H9 (cell line): ENCODE measurements at regions not wholly inside any gene's neighbourhood (a gene's known extent, or its start where the extent isn't known, plus 50 kb on each side); places are given as distances from the start of the nearest gene placed in this dataset.

Experiments used
- DNase-seq: peaks from one replicate; pipeline ENCODE4 v3.0.0-alpha.2; 2017
- H2AFZ ChIP-seq: one replicate; pipeline ENCODE4 v1.6.1; 2013; ENCODE audit warnings: mild to moderate bottlenecking, low read length, control low read depth, moderate library complexity
- H2AK5ac ChIP-seq: 2 replicates; pipeline ENCODE4 v1.6.1; 2013; ENCODE audit warnings: low read length, control low read depth, mixed read lengths; ENCODE audit not compliant: insufficient read length
- H2BK120ac ChIP-seq: one replicate; pipeline ENCODE4 v1.6.1; 2013; ENCODE audit warnings: low read depth, mild to moderate bottlenecking, low read length, control low read depth, inconsistent platforms; ENCODE audit not compliant: poor library complexity, severe bottlenecking
- H2BK12ac ChIP-seq: 2 replicates; pipeline ENCODE4 v1.6.1; 2013; ENCODE audit warnings: low read length, control low read depth, mixed read lengths, low read depth; ENCODE audit not compliant: insufficient read length
- H2BK15ac ChIP-seq: 2 replicates; pipeline ENCODE4 v1.6.1; 2013; ENCODE audit warnings: low read depth, low read length, control low read depth
- H2BK20ac ChIP-seq: one replicate; pipeline ENCODE4 v1.6.1; 2013; ENCODE audit warnings: low read depth, mild to moderate bottlenecking, low read length, control low read depth, inconsistent platforms; ENCODE audit not compliant: poor library complexity, severe bottlenecking
- H2BK5ac ChIP-seq: 2 replicates; pipeline ENCODE4 v1.6.1; 2013; ENCODE audit warnings: low read length, control low read depth, mixed read lengths; ENCODE audit not compliant: insufficient read length
- H3K14ac ChIP-seq: 2 replicates; pipeline ENCODE4 v1.6.1; 2013; ENCODE audit warnings: low read length, control low read depth; ENCODE audit not compliant: insufficient read depth
- H3K18ac ChIP-seq: 2 replicates; pipeline ENCODE4 v1.6.1; 2013; ENCODE audit warnings: low read depth, mild to moderate bottlenecking, mixed read lengths, low read length, control low read depth; ENCODE audit not compliant: insufficient read length
- H3K23ac ChIP-seq: 2 replicates; pipeline ENCODE4 v1.6.1; 2013; ENCODE audit warnings: low read length, control low read depth, mixed read lengths, low read depth; ENCODE audit not compliant: insufficient read length
- H3K23me2 ChIP-seq: 2 replicates; pipeline ENCODE4 v1.6.1; 2013; ENCODE audit warnings: low read depth, mild to moderate bottlenecking, mixed read lengths, low read length, control low read depth; ENCODE audit not compliant: insufficient read length, poor library complexity, severe bottlenecking
- H3K27ac ChIP-seq: 2 replicates; pipeline ENCODE4 v1.5.1; 2013; ENCODE audit warnings: low read length, control low read depth, mixed read lengths, low read depth; ENCODE audit not compliant: insufficient read length
- H3K27me3 ChIP-seq: 2 replicates; pipeline ENCODE4 v1.6.1; 2013; ENCODE audit warnings: low read length, control low read depth, inconsistent platforms; ENCODE audit not compliant: insufficient read depth
- H3K4ac ChIP-seq: 2 replicates; pipeline ENCODE4 v1.6.1; 2013; ENCODE audit warnings: low read depth, mild to moderate bottlenecking, control low read depth, inconsistent platforms, low read length, moderate library complexity
- H3K4me1 ChIP-seq: 2 replicates; pipeline ENCODE4 v1.6.1; 2013; ENCODE audit warnings: low read length, control low read depth, inconsistent platforms; ENCODE audit not compliant: insufficient read depth
- H3K4me2 ChIP-seq: 2 replicates; pipeline ENCODE4 v1.6.1; 2013; ENCODE audit warnings: low read length, control low read depth, mixed read lengths; ENCODE audit not compliant: insufficient read length, insufficient read depth
- H3K56ac ChIP-seq: 2 replicates; pipeline ENCODE4 v1.6.1; 2013; ENCODE audit warnings: low read depth, mild to moderate bottlenecking, mixed read lengths, low read length, control low read depth; ENCODE audit not compliant: insufficient read length
- H3K79me1 ChIP-seq: 2 replicates; pipeline ENCODE4 v1.6.1; 2013; ENCODE audit warnings: low read depth, mild to moderate bottlenecking, moderate library complexity, low read length, control low read depth, inconsistent platforms; ENCODE audit not compliant: insufficient read depth, poor library complexity, severe bottlenecking
- H3K79me2 ChIP-seq: 2 replicates; pipeline ENCODE4 v1.6.1; 2013; ENCODE audit warnings: low read length, control low read depth, inconsistent platforms; ENCODE audit not compliant: insufficient read depth
- H3K9ac ChIP-seq: 2 replicates; pipeline ENCODE4 v1.6.1; 2013; ENCODE audit warnings: low read length, control low read depth, mixed read lengths; ENCODE audit not compliant: insufficient read length; ENCODE audit errors: extremely low read depth
- H3K9me3 ChIP-seq: one replicate; pipeline ENCODE4 v1.6.1; 2013; ENCODE audit warnings: low read depth, low read length, inconsistent platforms; ENCODE audit not compliant: control insufficient read depth
- H3T11ph ChIP-seq: one replicate; pipeline ENCODE4 v1.6.1; 2013; ENCODE audit warnings: mild to moderate bottlenecking, low read length, control low read depth, inconsistent platforms
- H4K20me1 ChIP-seq: one replicate; pipeline ENCODE4 v1.6.1; 2013; ENCODE audit not compliant: control insufficient read depth, insufficient read length, insufficient read depth
- H4K5ac ChIP-seq: 2 replicates; pipeline ENCODE4 v1.6.1; 2013; ENCODE audit warnings: low read depth, mild to moderate bottlenecking, mixed read lengths, low read length, control low read depth; ENCODE audit not compliant: insufficient read length
- H4K8ac ChIP-seq: replicated peaks from 2 replicates; pipeline ENCODE4 v1.6.1; 2013; ENCODE audit warnings: low read length, control low read depth, mixed read lengths, low read depth; ENCODE audit not compliant: insufficient read length
- H4K91ac ChIP-seq: 2 replicates; pipeline ENCODE4 v1.6.1; 2013; ENCODE audit warnings: low read depth, mild to moderate bottlenecking, moderate library complexity, mixed read lengths, low read length, control low read depth; ENCODE audit not compliant: insufficient read length
- H3K27ac Mint-ChIP-seq, 3 experiments: 2 replicates in 2 of 3; 3 replicates in 1 of 3; pipeline ENCODE4 v1.8.0; 2020 to 2021; ENCODE audit warnings: mixed read lengths in 3 of 3, mild to moderate bottlenecking in 1 of 3, moderate library complexity in 1 of 3
- H3K27me3 Mint-ChIP-seq: 2 replicates; pipeline ENCODE4 v1.8.0; 2021; ENCODE audit warnings: low read depth, mild to moderate bottlenecking, moderate library complexity, mixed read lengths
- H3K36me3 Mint-ChIP-seq, 3 experiments: 2 replicates in 2 of 3; 3 replicates in 1 of 3; pipeline ENCODE4 v1.8.0; 2020 to 2021; ENCODE audit warnings: low read depth in 3 of 3, mixed read lengths in 3 of 3; ENCODE audit not compliant: insufficient read depth in 1 of 3
- H3K4me1 Mint-ChIP-seq, 2 experiments: 2 replicates each; pipeline ENCODE4 v1.8.0; 2020; ENCODE audit warnings: mixed read lengths in 2 of 2
- H3K4me3 Mint-ChIP-seq, 2 experiments: 2 replicates in 1 of 2; 3 replicates in 1 of 2; pipeline ENCODE4 v1.8.0; 2020 to 2021; ENCODE audit warnings: mild to moderate bottlenecking in 2 of 2, mixed read lengths in 2 of 2, moderate library complexity in 1 of 2
- H3K9me3 Mint-ChIP-seq, 2 experiments: 2 replicates in 1 of 2; 3 replicates in 1 of 2; pipeline ENCODE4 v1.8.0; 2020; ENCODE audit warnings: mild to moderate bottlenecking in 2 of 2, mixed read lengths in 2 of 2, moderate library complexity in 1 of 2
- CTCF ChIP-seq: fragments of 200-600 bp; sonication (generic); conservative IDR thresholded peaks from 3 replicates; pipeline ENCODE4 v1.8.0; 2021; ENCODE audit warnings: antibody characterized with exemption, mild to moderate bottlenecking
- WGBS: extraction: QIAGEN DNeasy Blood & Tissue Kit; methylation state at CpG from one replicate; pipeline ENCODE4 v1.1.7; 2013; ENCODE audit warnings: missing lambda C conversion rate, low lambda C conversion rate, mixed read lengths; ENCODE audit not compliant: insufficient read length; ENCODE audit errors: extremely low coverage; 5-methylcytosine and 5-hydroxymethylcytosine counted together

GRCh38 chr4:66804979-66805378 lies 740.3 kb downstream of the CENPC start:
- Histone ChIP-seq H3K4me2 (no peak overlapping the region), H2BK120ac (no peak overlapping the region), H4K91ac (no peak overlapping the region), H2AK5ac (no peak overlapping the region), H2BK20ac (no peak overlapping the region), H4K20me1 (no peaks in the 10 kb centered on the region), H3K23ac (no peak overlapping the region), H3K27me3 (no peaks in the 10 kb centered on the region), H3T11ph (no peak overlapping the region), H3K4ac (no peak overlapping the region), H2BK15ac (no peak overlapping the region), H4K8ac (no peak overlapping the region), H3K79me1 (no peaks in the 10 kb centered on the region), H2BK12ac (no peak overlapping the region), H3K9ac (no peak overlapping the region), H3K4me1 (no peaks in the 10 kb centered on the region), H2BK5ac (no peak overlapping the region), H3K79me2 (no peaks in the 10 kb centered on the region), H3K9me3 (no peaks in the 10 kb centered on the region), H3K18ac (no peak overlapping the region), H4K5ac (no peak overlapping the region), H3K23me2 (no peaks in the 10 kb centered on the region), H2AFZ (no peak overlapping the region), H3K56ac (no peak overlapping the region), H3K27ac (no peak overlapping the region), H3K14ac (no peak overlapping the region)
- H3K27me3 Mint-ChIP-seq: no peaks in the 10 kb centered on the region
- no peak overlapping the region for H3K4me3 Mint-ChIP-seq
- no CpG with 5 or more reads among the region's 3 CpGs for WGBS
- H3K4me1 Mint-ChIP-seq: no peaks in the 10 kb centered on the region
- peaks cover 0 to 5% of the 10 kb centered on the region in 2 experiments; a peak in 1 of 5 replicates for H3K9me3 Mint-ChIP-seq
- H3K36me3 Mint-ChIP-seq: peaks cover 0 to 6% (median 0%) of the 10 kb centered on the region in 3 experiments; a peak in 2 of 7 replicates
- no peak for DNase-seq
- no peak for TF ChIP-seq CTCF
- no peak overlapping the region for H3K27ac Mint-ChIP-seq
